Nephron (organoid): ENCODE measurements at regions not wholly inside any gene's neighbourhood (a gene's known extent, or its start where the extent isn't known, plus 50 kb on each side); places are given as distances from the start of the nearest gene placed in this dataset.

Experiments used
- H3K27ac Mint-ChIP-seq, 3 experiments: 2 replicates each; pipeline ENCODE4 v1.8.0; 2020; ENCODE audit warnings: mixed read lengths in 3 of 3, mild to moderate bottlenecking in 2 of 3, moderate library complexity in 1 of 3
- H3K27me3 Mint-ChIP-seq: 2 replicates; pipeline ENCODE4 v1.8.0; 2021; ENCODE audit warnings: low read depth, mild to moderate bottlenecking, moderate library complexity, mixed read lengths
- H3K36me3 Mint-ChIP-seq: 2 replicates; pipeline ENCODE4 v1.8.0; 2020; ENCODE audit warnings: low read depth, mixed read lengths
- H3K4me1 Mint-ChIP-seq: 2 replicates; pipeline ENCODE4 v1.8.0; 2020; ENCODE audit warnings: mixed read lengths
- H3K4me3 Mint-ChIP-seq, 3 experiments: 2 replicates each; pipeline ENCODE4 v1.8.0; 2020; ENCODE audit warnings: mild to moderate bottlenecking in 3 of 3, mixed read lengths in 3 of 3, moderate library complexity in 2 of 3
- H3K9me3 Mint-ChIP-seq: 2 replicates; pipeline ENCODE4 v1.8.0; 2020; ENCODE audit warnings: mixed read lengths
- CTCF ChIP-seq, 3 experiments: fragments of 200-600 bp; sonication (generic); IDR thresholded peaks; one replicate each; pipeline ENCODE4 v1.5.0; 2021; ENCODE audit warnings: antibody characterized with exemption in 3 of 3; ENCODE audit not compliant: unreplicated experiment in 3 of 3

GRCh38 chr5:74027732-74028338 lies 401.8 kb downstream of the ARHGEF28 start:
- Mint-ChIP-seq H3K4me3 (no peak overlapping the region), H3K27ac (peak overlapping the region in 1 of 3 experiments; percentile 25), H3K9me3 (peaks cover 8% of the 10 kb centered on the region), H3K36me3 (no peaks in the 10 kb centered on the region), H3K27me3 (no peaks in the 10 kb centered on the region), H3K4me1 (peaks cover 31% of the 10 kb centered on the region)
- no peak for TF ChIP-seq CTCF (IDR thresholded peaks at IDR 0.05; ENCODE audit: unreplicated experiment in 3 of 3)

- Mint-ChIP-seq H3K4me1 (peaks cover 23% of the 10 kb centered on the region), H3K27ac (peak overlapping the region in 2 of 3 experiments; percentile 14 to 63), H3K4me3 (no peak overlapping the region), H3K36me3 (no peaks in the 10 kb centered on the region), H3K27me3 (no peaks in the 10 kb centered on the region), H3K9me3 (peaks cover 8% of the 10 kb centered on the region)
- no peak for TF ChIP-seq CTCF (IDR thresholded peaks at IDR 0.05; ENCODE audit: unreplicated experiment in 3 of 3)
Observed at GRCh38 chr5:74026310-74026709, 400.3 kb downstream of the ARHGEF28 start.

- Mint-ChIP-seq H3K27ac (peak overlapping the region in 1 of 3 experiments; percentile 16), H3K4me1 (peaks cover 40% of the 10 kb centered on the region), H3K4me3 (no peak overlapping the region), H3K27me3 (no peaks in the 10 kb centered on the region), H3K9me3 (peaks cover 8% of the 10 kb centered on the region), H3K36me3 (no peaks in the 10 kb centered on the region)
- no peak for TF ChIP-seq CTCF (IDR thresholded peaks at IDR 0.05; ENCODE audit: unreplicated experiment in 3 of 3)
Observed at GRCh38 chr5:74021126-74021525, 395.1 kb downstream of the ARHGEF28 start.

GRCh38 chr5:74020503-74020902 lies 394.5 kb downstream of the ARHGEF28 start:
- peak overlapping the region; percentile 16 to 38 (median 18) for H3K27ac Mint-ChIP-seq
- H3K4me3 Mint-ChIP-seq, result no peak overlapping the region
- no peaks in the 10 kb centered on the region for H3K27me3 Mint-ChIP-seq
- H3K36me3 Mint-ChIP-seq, result no peaks in the 10 kb centered on the region
- peaks cover 34% of the 10 kb centered on the region for H3K4me1 Mint-ChIP-seq
- no peak for TF ChIP-seq CTCF (IDR thresholded peaks at IDR 0.05; ENCODE audit: unreplicated experiment in 3 of 3)
- H3K9me3 Mint-ChIP-seq, result peaks cover 6% of the 10 kb centered on the region

- Mint-ChIP-seq H3K4me3 (no peak overlapping the region), H3K9me3 (peaks cover 2% of the 10 kb centered on the region), H3K27ac (peak overlapping the region in 2 of 3 experiments; percentile 18 to 38), H3K4me1 (peaks cover 32% of the 10 kb centered on the region), H3K27me3 (no peaks in the 10 kb centered on the region), H3K36me3 (no peaks in the 10 kb centered on the region)
- TF ChIP-seq CTCF (IDR thresholded peaks at IDR 0.05; ENCODE audit: unreplicated experiment in 3 of 3), result no peak
Observed at GRCh38 chr5:74019923-74020322, 393.9 kb downstream of the ARHGEF28 start.

GRCh38 chr5:74017786-74018211 lies 391.8 kb downstream of the ARHGEF28 start:
- H3K4me1 Mint-ChIP-seq, result peaks cover 32% of the 10 kb centered on the region
- no peak for TF ChIP-seq CTCF (IDR thresholded peaks at IDR 0.05; ENCODE audit: unreplicated experiment in 3 of 3)
- H3K27ac Mint-ChIP-seq, result peak overlapping the region in 2 of 3 experiments; percentile 7 to 60
- no peaks in the 10 kb centered on the region for H3K36me3 Mint-ChIP-seq
- no peak overlapping the region for H3K4me3 Mint-ChIP-seq
- no peaks in the 10 kb centered on the region for H3K9me3 Mint-ChIP-seq
- no peaks in the 10 kb centered on the region for H3K27me3 Mint-ChIP-seq
